Fibroblast of pulmonary artery (primary cell): ENCODE measurements at regions not wholly inside any gene's neighbourhood (a gene's known extent, or its start where the extent isn't known, plus 50 kb on each side); places are given as distances from the start of the nearest gene placed in this dataset.

Experiments used
- DNase-seq: peaks from one replicate; pipeline ENCODE4 v3.0.0-alpha.2; 2010; ENCODE audit warnings: low read depth
- H3K4me3 ChIP-seq: replicated peaks from 2 replicates; pipeline ENCODE4 v1.5.1; 2011; ENCODE audit warnings: low read depth, mild to moderate bottlenecking, control low read depth, low read length, moderate library complexity
- TF ChIP-seq, protein P1 (sequence below): IDR thresholded peaks from 2 replicates; pipeline ENCODE4 v1.5.1; 2011; ENCODE audit warnings: mild to moderate bottlenecking, control low read depth, low read length, inconsistent platforms; ENCODE audit errors: missing control alignments

- no peak for DNase-seq
- H3K4me3 ChIP-seq: no peak overlapping the region
- TF ChIP-seq, protein P1, sequence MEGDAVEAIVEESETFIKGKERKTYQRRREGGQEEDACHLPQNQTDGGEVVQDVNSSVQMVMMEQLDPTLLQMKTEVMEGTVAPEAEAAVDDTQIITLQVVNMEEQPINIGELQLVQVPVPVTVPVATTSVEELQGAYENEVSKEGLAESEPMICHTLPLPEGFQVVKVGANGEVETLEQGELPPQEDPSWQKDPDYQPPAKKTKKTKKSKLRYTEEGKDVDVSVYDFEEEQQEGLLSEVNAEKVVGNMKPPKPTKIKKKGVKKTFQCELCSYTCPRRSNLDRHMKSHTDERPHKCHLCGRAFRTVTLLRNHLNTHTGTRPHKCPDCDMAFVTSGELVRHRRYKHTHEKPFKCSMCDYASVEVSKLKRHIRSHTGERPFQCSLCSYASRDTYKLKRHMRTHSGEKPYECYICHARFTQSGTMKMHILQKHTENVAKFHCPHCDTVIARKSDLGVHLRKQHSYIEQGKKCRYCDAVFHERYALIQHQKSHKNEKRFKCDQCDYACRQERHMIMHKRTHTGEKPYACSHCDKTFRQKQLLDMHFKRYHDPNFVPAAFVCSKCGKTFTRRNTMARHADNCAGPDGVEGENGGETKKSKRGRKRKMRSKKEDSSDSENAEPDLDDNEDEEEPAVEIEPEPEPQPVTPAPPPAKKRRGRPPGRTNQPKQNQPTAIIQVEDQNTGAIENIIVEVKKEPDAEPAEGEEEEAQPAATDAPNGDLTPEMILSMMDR: no peak
These were observed 1089.3 kb downstream of the SLC16A7 start for GRCh38 chr12:60684988-60685655.

GRCh38 chr12:60689137-60689536, 1093.3 kb downstream of the SLC16A7 start:
- TF ChIP-seq, protein P1: no peak
- DNase-seq: no peak
- H3K4me3 ChIP-seq: no peak overlapping the region

GRCh38 chr12:60693019-60693626, 1097.3 kb downstream of the SLC16A7 start:
- TF ChIP-seq, protein P1: no peak
- no peak overlapping the region for H3K4me3 ChIP-seq
- DNase-seq: no peak

- TF ChIP-seq, protein P1: no peak
- no peak overlapping the region for H3K4me3 ChIP-seq
- DNase-seq: no peak
These were observed 1108.5 kb downstream of the SLC16A7 start for GRCh38 chr12:60704171-60704914.

GRCh38 chr12:60710246-60710645, 1114.4 kb downstream of the SLC16A7 start:
- no peak for DNase-seq
- TF ChIP-seq, protein P1: no peak
- no peak overlapping the region for H3K4me3 ChIP-seq

GRCh38 chr12:60714141-60714900, 1118.5 kb downstream of the SLC16A7 start:
- TF ChIP-seq, protein P1: no peak
- H3K4me3 ChIP-seq: no peak overlapping the region
- no peak for DNase-seq
